ENCODE measurements at regions not wholly inside any gene's neighbourhood (a gene's known extent, or its start where the extent isn't known, plus 50 kb on each side); places are given as distances from the start of the nearest gene placed in this dataset.

DNA sequence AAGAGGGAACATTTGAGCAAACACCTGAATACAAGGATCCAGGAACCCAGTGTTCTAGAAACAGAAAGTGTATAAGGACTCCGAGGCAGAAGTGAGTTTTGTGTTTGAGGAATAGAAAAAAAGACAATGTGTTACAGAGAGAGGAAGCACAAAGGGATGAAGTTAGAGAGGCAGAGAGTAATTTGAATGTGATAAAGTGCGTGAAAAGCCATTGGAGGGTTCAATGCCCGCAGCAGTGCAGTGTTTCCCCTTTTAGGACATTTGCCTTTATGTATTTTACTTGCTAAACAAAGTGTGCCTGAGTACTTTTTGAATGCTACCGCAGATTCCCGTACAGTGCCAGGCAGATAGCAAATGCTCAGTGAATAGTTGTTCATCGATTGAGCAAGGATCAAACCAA, 508.5 kb downstream of the RAB38 start:
- no peak overlapping the region for H3K4me3 ChIP-seq (ENCODE audit: insufficient read depth, low read depth, low read length)
- no peak overlapping the region for H3K27ac ChIP-seq (ENCODE audit: low read depth, low read length)
- TF ChIP-seq, protein P1, sequence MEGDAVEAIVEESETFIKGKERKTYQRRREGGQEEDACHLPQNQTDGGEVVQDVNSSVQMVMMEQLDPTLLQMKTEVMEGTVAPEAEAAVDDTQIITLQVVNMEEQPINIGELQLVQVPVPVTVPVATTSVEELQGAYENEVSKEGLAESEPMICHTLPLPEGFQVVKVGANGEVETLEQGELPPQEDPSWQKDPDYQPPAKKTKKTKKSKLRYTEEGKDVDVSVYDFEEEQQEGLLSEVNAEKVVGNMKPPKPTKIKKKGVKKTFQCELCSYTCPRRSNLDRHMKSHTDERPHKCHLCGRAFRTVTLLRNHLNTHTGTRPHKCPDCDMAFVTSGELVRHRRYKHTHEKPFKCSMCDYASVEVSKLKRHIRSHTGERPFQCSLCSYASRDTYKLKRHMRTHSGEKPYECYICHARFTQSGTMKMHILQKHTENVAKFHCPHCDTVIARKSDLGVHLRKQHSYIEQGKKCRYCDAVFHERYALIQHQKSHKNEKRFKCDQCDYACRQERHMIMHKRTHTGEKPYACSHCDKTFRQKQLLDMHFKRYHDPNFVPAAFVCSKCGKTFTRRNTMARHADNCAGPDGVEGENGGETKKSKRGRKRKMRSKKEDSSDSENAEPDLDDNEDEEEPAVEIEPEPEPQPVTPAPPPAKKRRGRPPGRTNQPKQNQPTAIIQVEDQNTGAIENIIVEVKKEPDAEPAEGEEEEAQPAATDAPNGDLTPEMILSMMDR (IDR thresholded peaks at IDR 0.05; ENCODE audit: insufficient read depth, low read depth, low read length): no peak
- TF ChIP-seq EZH2 (IDR thresholded peaks at IDR 0.05; ENCODE audit: insufficient read depth, low read length): no peak
- FAIRE-seq: no peak
- H3K4me3 Mint-ChIP-seq (ENCODE audit: unreplicated experiment): no peak overlapping the region
- H3K36me3 Mint-ChIP-seq (ENCODE audit: low read depth, unreplicated experiment): no peaks in the 10 kb centered on the region
- no peak overlapping the region for H2AFZ ChIP-seq (ENCODE audit: low read depth, low read length)
- DNase-seq (ENCODE audit: low read depth): no peak
- no peak overlapping the region for H3K4me2 ChIP-seq (ENCODE audit: low read length)
- no peaks in the 10 kb centered on the region for H3K27me3 ChIP-seq (ENCODE audit: insufficient read depth, low read length)
- H3K27ac Mint-ChIP-seq (ENCODE audit: unreplicated experiment): no peak overlapping the region
- no peaks in the 10 kb centered on the region for H3K9me3 ChIP-seq (ENCODE audit: insufficient read depth, low read depth, low read length)
- no peak overlapping the region for H3K9ac ChIP-seq (ENCODE audit: low read length)
- no peaks in the 10 kb centered on the region for H3K4me1 Mint-ChIP-seq (ENCODE audit: low read depth, unreplicated experiment)
- no peaks in the 10 kb centered on the region for H3K9me3 Mint-ChIP-seq (ENCODE audit: unreplicated experiment)
- no peaks in the 10 kb centered on the region for H3K4me1 ChIP-seq (ENCODE audit: insufficient read depth, low read length)
- H3K79me2 ChIP-seq (ENCODE audit: insufficient read depth, low read length): no peaks in the 10 kb centered on the region
- H3K27me3 Mint-ChIP-seq (ENCODE audit: low read depth, unreplicated experiment): peaks cover 9% of the 10 kb centered on the region
- no peaks in the 10 kb centered on the region for H4K20me1 ChIP-seq (ENCODE audit: insufficient read depth, low read length)
- H3K36me3 ChIP-seq (ENCODE audit: insufficient read depth, low read length): no peaks in the 10 kb centered on the region

DNA sequence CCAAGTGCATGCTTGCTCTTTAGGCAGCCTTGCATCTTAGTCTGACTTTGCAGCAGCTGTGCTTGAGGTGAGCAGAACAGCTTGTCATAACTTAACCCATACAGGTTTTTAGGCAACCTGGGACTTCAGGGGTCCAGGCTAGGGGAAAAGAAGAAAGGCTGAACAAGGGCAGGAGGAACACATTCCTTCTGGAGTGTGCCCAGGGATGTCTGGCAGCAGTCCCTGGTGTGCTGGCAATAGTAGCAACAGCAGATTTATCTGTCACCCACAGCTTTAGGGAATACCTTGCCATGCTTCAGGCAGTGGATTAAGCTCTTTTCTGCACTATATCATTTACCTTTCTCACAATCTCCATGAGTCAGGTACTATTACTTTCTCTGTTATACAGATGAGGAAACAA, 513.0 kb downstream of the RAB38 start:
- Mint-ChIP-seq H3K4me3 (ENCODE audit: unreplicated experiment) (no peak overlapping the region), H3K36me3 (ENCODE audit: low read depth, unreplicated experiment) (no peaks in the 10 kb centered on the region), H3K27ac (ENCODE audit: unreplicated experiment) (no peak overlapping the region), H3K4me1 (ENCODE audit: low read depth, unreplicated experiment) (peaks cover 11% of the 10 kb centered on the region), H3K9me3 (ENCODE audit: unreplicated experiment) (no peaks in the 10 kb centered on the region), H3K27me3 (ENCODE audit: low read depth, unreplicated experiment) (peaks cover 9% of the 10 kb centered on the region)
- no peak for FAIRE-seq
- Histone ChIP-seq H2AFZ (ENCODE audit: low read depth, low read length) (no peak overlapping the region), H3K27ac (ENCODE audit: low read depth, low read length) (no peak overlapping the region), H3K27me3 (ENCODE audit: insufficient read depth, low read length) (no peaks in the 10 kb centered on the region), H3K4me2 (ENCODE audit: low read length) (no peak overlapping the region), H3K36me3 (ENCODE audit: insufficient read depth, low read length) (no peaks in the 10 kb centered on the region), H3K9me3 (ENCODE audit: insufficient read depth, low read depth, low read length) (no peaks in the 10 kb centered on the region), H3K79me2 (ENCODE audit: insufficient read depth, low read length) (no peaks in the 10 kb centered on the region), H3K4me1 (ENCODE audit: insufficient read depth, low read length) (no peaks in the 10 kb centered on the region), H4K20me1 (ENCODE audit: insufficient read depth, low read length) (no peaks in the 10 kb centered on the region), H3K4me3 (ENCODE audit: insufficient read depth, low read depth, low read length) (no peak overlapping the region), H3K9ac (ENCODE audit: low read length) (no peak overlapping the region)
- TF ChIP-seq, protein P1 (IDR thresholded peaks at IDR 0.05; ENCODE audit: insufficient read depth, low read depth, low read length): no peak
- TF ChIP-seq EZH2 (IDR thresholded peaks at IDR 0.05; ENCODE audit: insufficient read depth, low read length): no peak
- DNase-seq (ENCODE audit: low read depth): no peak

DNA sequence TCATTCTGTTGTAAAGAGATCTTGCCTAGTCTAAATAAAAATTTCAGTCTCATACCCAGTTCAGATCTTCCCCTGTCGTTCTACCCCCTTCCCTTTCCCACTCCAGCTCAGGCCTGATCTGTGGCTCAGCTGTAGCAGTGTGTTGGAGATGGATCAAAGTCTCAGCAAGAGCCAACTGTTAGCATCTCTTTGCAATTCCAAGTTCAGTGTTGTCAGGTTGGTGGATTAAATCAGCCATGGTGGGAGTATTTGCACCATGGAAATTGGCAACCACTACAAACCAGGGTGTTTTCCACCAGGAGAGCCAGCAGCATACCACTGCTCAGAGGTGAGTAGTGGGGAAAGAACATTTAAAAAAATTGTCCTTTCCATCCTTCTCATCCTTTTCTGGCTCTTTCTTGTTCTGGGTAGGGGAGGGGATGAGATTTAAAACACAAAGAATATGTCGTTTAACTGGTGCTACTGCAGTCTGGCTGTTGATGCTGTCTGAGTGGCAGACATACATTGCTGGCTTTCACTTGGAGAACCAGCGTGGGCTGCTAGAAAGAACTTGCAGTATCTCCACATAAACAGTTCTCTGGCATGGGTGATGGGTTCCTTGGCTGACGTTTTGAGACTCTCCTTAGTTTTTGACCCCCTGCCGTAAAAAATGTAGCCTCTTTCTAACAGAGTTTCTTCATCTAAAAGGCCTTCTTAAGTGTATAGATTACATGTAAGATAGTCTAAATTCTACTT, 514.1 kb downstream of the RAB38 start:
- TF ChIP-seq EZH2 (IDR thresholded peaks at IDR 0.05; ENCODE audit: insufficient read depth, low read length): no peak
- TF ChIP-seq, protein P1 (IDR thresholded peaks at IDR 0.05; ENCODE audit: insufficient read depth, low read depth, low read length): no peak
- H3K79me2 ChIP-seq (ENCODE audit: insufficient read depth, low read length): no peaks in the 10 kb centered on the region
- H3K27me3 ChIP-seq (ENCODE audit: insufficient read depth, low read length): no peaks in the 10 kb centered on the region
- Mint-ChIP-seq H3K27me3 (ENCODE audit: low read depth, unreplicated experiment) (peaks cover 9% of the 10 kb centered on the region), H3K9me3 (ENCODE audit: unreplicated experiment) (no peaks in the 10 kb centered on the region), H3K36me3 (ENCODE audit: low read depth, unreplicated experiment) (no peaks in the 10 kb centered on the region), H3K27ac (ENCODE audit: unreplicated experiment) (no peak overlapping the region), H3K4me3 (ENCODE audit: unreplicated experiment) (no peak overlapping the region), H3K4me1 (ENCODE audit: low read depth, unreplicated experiment) (peaks cover 11% of the 10 kb centered on the region)
- H2AFZ ChIP-seq (ENCODE audit: low read depth, low read length): no peak overlapping the region
- H3K9ac ChIP-seq (ENCODE audit: low read length): no peak overlapping the region
- H4K20me1 ChIP-seq (ENCODE audit: insufficient read depth, low read length): no peaks in the 10 kb centered on the region
- DNase-seq (ENCODE audit: low read depth): no peak
- H3K4me3 ChIP-seq (ENCODE audit: insufficient read depth, low read depth, low read length): no peak overlapping the region
- H3K4me2 ChIP-seq (ENCODE audit: low read length): no peak overlapping the region
- H3K9me3 ChIP-seq (ENCODE audit: insufficient read depth, low read depth, low read length): no peaks in the 10 kb centered on the region
- no peak for FAIRE-seq
- no peak overlapping the region for H3K27ac ChIP-seq (ENCODE audit: low read depth, low read length)
- no peaks in the 10 kb centered on the region for H3K4me1 ChIP-seq (ENCODE audit: insufficient read depth, low read length)
- no peaks in the 10 kb centered on the region for H3K36me3 ChIP-seq (ENCODE audit: insufficient read depth, low read length)
